ENCODE measurements at regions not wholly inside any gene's neighbourhood (a gene's known extent, or its start where the extent isn't known, plus 50 kb on each side); places are given as distances from the start of the nearest gene placed in this dataset.
"Not testable (repeated sequence)": the region's sequence is repeated elsewhere in the genome, so short reads cannot be mapped to it uniquely, and the experiment has no call there.

- H3K9me3 ChIP-seq (replicated peaks; ENCODE audit: low read length), result no peaks in the 10 kb centered on the region
- no peaks in the 10 kb centered on the region for H3K4me1 ChIP-seq (ENCODE audit: control insufficient read depth, insufficient read depth, low read length)
- H3K4me2 ChIP-seq (ENCODE audit: low read length), result no peak overlapping the region
- H3K27me3 ChIP-seq (ENCODE audit: control insufficient read depth, insufficient read depth, low read length), result no peaks in the 10 kb centered on the region
- H3K36me3 ChIP-seq (ENCODE audit: insufficient read depth, low read length), result no peaks in the 10 kb centered on the region
- H3K4me3 ChIP-seq (ENCODE audit: low read length), result no peak overlapping the region
- no peak overlapping the region for H3K9ac ChIP-seq (ENCODE audit: low read depth, low read length)
Measured at GRCh38 chr5:82628364-82628910, 350.3 kb upstream of the RPS23 start.

DNA sequence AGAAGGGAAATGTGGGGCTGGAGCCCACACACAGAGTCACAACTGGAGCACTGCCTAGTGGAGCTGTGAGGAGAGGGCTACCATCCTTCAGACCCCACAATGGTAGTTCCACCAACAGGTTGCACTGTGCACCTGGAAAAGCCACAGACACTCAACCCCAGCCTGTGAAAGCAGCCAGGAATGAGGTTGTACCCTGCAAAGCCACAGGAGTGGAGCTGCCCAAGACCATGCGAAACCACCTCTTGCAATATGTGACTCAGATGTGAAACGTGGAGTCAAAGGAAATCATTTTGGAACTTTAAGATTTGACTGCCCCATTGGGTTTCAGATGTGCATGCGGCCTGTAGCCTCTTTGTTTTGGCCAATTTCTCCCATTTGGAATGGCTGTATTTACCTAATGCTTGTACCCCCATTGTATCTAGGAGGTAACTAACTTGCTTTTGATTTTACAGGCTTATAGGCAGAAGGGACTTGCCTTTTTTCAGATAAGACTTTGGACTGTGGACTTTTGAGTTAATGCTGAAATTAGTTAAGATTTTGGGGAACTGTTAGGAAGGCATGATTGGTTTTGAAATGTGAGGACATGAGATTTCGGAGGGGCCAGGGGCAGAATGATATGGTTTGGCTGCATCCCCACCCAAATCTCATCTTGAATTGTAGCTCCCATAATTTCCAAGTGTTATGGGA is 348.9 kb upstream of the RPS23 start:
- H3K9ac ChIP-seq (ENCODE audit: low read depth, low read length); H3K27me3 ChIP-seq (ENCODE audit: control insufficient read depth, insufficient read depth, low read length); H3K9me3 ChIP-seq (replicated peaks; ENCODE audit: low read length); H3K4me2 ChIP-seq (ENCODE audit: low read length); H3K36me3 ChIP-seq (ENCODE audit: insufficient read depth, low read length); H3K4me3 ChIP-seq (ENCODE audit: low read length); H3K4me1 ChIP-seq (ENCODE audit: control insufficient read depth, insufficient read depth, low read length): not testable (repeated sequence)

- H3K36me3 ChIP-seq (ENCODE audit: insufficient read depth, low read length), result not testable (repeated sequence)
Measured at GRCh38 chr5:82626012-82626411, 347.9 kb upstream of the RPS23 start.

GRCh38 chr5:82624062-82624461 is 345.9 kb upstream of the RPS23 start:
- Histone ChIP-seq H3K36me3 (ENCODE audit: insufficient read depth, low read length) (no peaks in the 10 kb centered on the region), H3K9ac (ENCODE audit: low read depth, low read length) (no peak overlapping the region), H3K9me3 (replicated peaks; ENCODE audit: low read length) (no peaks in the 10 kb centered on the region), H3K4me3 (ENCODE audit: low read length) (no peak overlapping the region), H3K4me2 (ENCODE audit: low read length) (no peak overlapping the region), H3K27me3 (ENCODE audit: control insufficient read depth, insufficient read depth, low read length) (peaks cover 4% of the 10 kb centered on the region), H3K4me1 (ENCODE audit: control insufficient read depth, insufficient read depth, low read length) (no peaks in the 10 kb centered on the region)

More at GRCh38 chr5:82626012-82626411, 347.9 kb upstream of the RPS23 start:
- not testable (repeated sequence) for H3K4me3 ChIP-seq (ENCODE audit: low read length); H3K4me2 ChIP-seq (ENCODE audit: low read length); H3K27me3 ChIP-seq (ENCODE audit: control insufficient read depth, insufficient read depth, low read length); H3K4me1 ChIP-seq (ENCODE audit: control insufficient read depth, insufficient read depth, low read length); H3K9ac ChIP-seq (ENCODE audit: low read depth, low read length); H3K9me3 ChIP-seq (replicated peaks; ENCODE audit: low read length)

DNA sequence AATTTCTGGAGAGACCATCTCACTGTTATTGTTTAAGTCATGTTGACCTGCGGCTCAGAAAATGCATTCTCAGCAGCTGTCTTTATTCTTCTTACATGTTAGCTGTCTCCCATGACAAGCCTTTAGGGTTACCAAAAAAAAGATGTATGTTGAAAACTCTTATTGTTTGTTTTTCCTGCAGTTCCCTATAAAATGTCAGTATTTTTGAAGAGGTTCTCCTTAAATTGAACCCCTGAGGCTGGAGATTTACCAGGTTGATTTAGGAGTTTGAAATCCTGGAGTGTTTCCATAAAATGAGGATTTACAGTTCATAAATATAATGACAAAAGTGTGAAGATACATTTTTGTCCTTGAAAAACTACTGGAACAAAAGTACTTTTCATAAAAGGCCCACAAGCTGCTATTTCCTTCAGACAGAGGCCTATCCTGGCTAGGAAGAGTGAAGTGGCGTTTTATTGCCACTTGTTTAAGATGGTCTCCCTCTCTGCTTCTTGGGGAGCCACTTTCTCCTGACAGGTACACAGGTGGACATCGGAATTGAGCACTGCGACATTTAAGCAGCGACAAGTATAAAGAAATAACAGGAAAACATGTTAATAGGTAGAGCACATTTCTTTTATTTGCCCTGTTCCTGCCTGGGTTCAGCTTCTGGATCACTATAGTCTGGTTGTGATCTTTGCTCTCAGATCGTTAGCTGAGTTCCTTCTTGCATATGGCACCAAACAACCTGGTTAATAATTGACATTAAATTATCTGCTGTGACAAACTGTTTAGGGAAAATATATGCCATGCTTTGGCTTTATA is 344.8 kb upstream of the RPS23 start:
- Histone ChIP-seq H3K27me3 (ENCODE audit: control insufficient read depth, insufficient read depth, low read length) (peaks cover 4% of the 10 kb centered on the region), H3K9ac (ENCODE audit: low read depth, low read length) (no peak overlapping the region), H3K4me1 (ENCODE audit: control insufficient read depth, insufficient read depth, low read length) (no peaks in the 10 kb centered on the region), H3K9me3 (replicated peaks; ENCODE audit: low read length) (no peaks in the 10 kb centered on the region), H3K36me3 (ENCODE audit: insufficient read depth, low read length) (no peaks in the 10 kb centered on the region), H3K4me2 (ENCODE audit: low read length) (no peak overlapping the region), H3K4me3 (ENCODE audit: low read length) (no peak overlapping the region)

GRCh38 chr5:82622205-82622604 is 344.1 kb upstream of the RPS23 start:
- Histone ChIP-seq H3K36me3 (ENCODE audit: insufficient read depth, low read length) (no peaks in the 10 kb centered on the region), H3K4me3 (ENCODE audit: low read length) (no peak overlapping the region), H3K9ac (ENCODE audit: low read depth, low read length) (no peak overlapping the region), H3K9me3 (replicated peaks; ENCODE audit: low read length) (no peaks in the 10 kb centered on the region), H3K4me1 (ENCODE audit: control insufficient read depth, insufficient read depth, low read length) (no peaks in the 10 kb centered on the region), H3K4me2 (ENCODE audit: low read length) (no peak overlapping the region), H3K27me3 (ENCODE audit: control insufficient read depth, insufficient read depth, low read length) (peaks cover 4% of the 10 kb centered on the region)

GRCh38 chr5:82620957-82621600 is 342.9 kb upstream of the RPS23 start:
- no peaks in the 10 kb centered on the region for H3K4me1 ChIP-seq (ENCODE audit: control insufficient read depth, insufficient read depth, low read length)
- H3K4me2 ChIP-seq (ENCODE audit: low read length), result no peak overlapping the region
- H3K36me3 ChIP-seq (ENCODE audit: insufficient read depth, low read length), result no peaks in the 10 kb centered on the region
- H3K4me3 ChIP-seq (ENCODE audit: low read length), result no peak overlapping the region
- no peaks in the 10 kb centered on the region for H3K9me3 ChIP-seq (replicated peaks; ENCODE audit: low read length)
- H3K9ac ChIP-seq (ENCODE audit: low read depth, low read length), result no peak overlapping the region
- peaks cover 4% of the 10 kb centered on the region for H3K27me3 ChIP-seq (ENCODE audit: control insufficient read depth, insufficient read depth, low read length)

DNA sequence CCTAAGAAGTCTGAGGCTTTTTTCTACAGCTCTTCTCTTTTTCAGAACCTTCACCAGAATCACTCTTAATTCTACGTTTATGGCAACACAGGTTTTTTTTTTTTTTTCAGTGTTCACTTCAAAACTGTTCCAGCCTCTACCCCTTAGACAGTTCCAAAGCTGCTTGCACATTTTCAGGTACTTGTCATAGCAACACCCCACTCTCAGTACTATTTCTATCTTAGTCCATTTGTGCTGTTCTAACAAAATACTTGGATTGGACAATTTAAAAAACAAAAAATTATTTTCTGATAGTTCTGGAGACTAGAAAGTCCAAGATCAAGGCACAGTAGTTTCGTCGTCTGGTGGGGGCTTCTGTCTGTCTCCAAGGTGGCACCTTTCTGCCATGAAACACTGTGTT is 340.9 kb upstream of the RPS23 start:
- Histone ChIP-seq H3K4me1 (ENCODE audit: control insufficient read depth, insufficient read depth, low read length) (no peaks in the 10 kb centered on the region), H3K27me3 (ENCODE audit: control insufficient read depth, insufficient read depth, low read length) (peaks cover 4% of the 10 kb centered on the region), H3K9me3 (replicated peaks; ENCODE audit: low read length) (no peaks in the 10 kb centered on the region), H3K4me2 (ENCODE audit: low read length) (no peak overlapping the region), H3K9ac (ENCODE audit: low read depth, low read length) (no peak overlapping the region), H3K4me3 (ENCODE audit: low read length) (no peak overlapping the region), H3K36me3 (ENCODE audit: insufficient read depth, low read length) (no peaks in the 10 kb centered on the region)

DNA sequence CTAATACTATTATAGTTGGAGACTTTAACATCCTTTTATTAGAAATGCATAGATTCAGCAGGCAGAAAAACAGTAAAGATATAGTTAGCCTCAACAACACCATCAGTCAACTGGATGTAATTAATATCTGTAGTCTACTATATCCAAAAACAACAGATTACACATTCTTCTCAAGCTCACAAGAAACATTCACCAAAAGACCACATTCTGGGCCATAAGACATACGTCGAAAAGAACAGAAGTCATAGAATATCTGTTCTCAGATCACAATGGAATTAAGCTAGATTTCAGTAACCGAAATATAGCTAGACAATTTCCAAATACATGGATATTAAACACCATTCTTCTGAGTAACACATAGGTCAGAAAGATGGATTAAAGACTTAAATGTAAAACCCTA is 336.6 kb upstream of the RPS23 start:
- Histone ChIP-seq H3K9ac (ENCODE audit: low read depth, low read length) (no peak overlapping the region), H3K27me3 (ENCODE audit: control insufficient read depth, insufficient read depth, low read length) (no peaks in the 10 kb centered on the region), H3K36me3 (ENCODE audit: insufficient read depth, low read length) (no peaks in the 10 kb centered on the region), H3K4me1 (ENCODE audit: control insufficient read depth, insufficient read depth, low read length) (no peaks in the 10 kb centered on the region), H3K4me3 (ENCODE audit: low read length) (no peak overlapping the region), H3K4me2 (ENCODE audit: low read length) (no peak overlapping the region), H3K9me3 (replicated peaks; ENCODE audit: low read length) (no peaks in the 10 kb centered on the region)

GRCh38 chr5:82613891-82614290 is 335.7 kb upstream of the RPS23 start:
- H3K36me3 ChIP-seq (ENCODE audit: insufficient read depth, low read length), result no peaks in the 10 kb centered on the region
- no peak overlapping the region for H3K4me2 ChIP-seq (ENCODE audit: low read length)
- H3K4me1 ChIP-seq (ENCODE audit: control insufficient read depth, insufficient read depth, low read length), result no peaks in the 10 kb centered on the region
- H3K4me3 ChIP-seq (ENCODE audit: low read length), result no peak overlapping the region
- H3K27me3 ChIP-seq (ENCODE audit: control insufficient read depth, insufficient read depth, low read length), result no peaks in the 10 kb centered on the region
- H3K9me3 ChIP-seq (replicated peaks; ENCODE audit: low read length), result no peaks in the 10 kb centered on the region
- no peak overlapping the region for H3K9ac ChIP-seq (ENCODE audit: low read depth, low read length)

DNA sequence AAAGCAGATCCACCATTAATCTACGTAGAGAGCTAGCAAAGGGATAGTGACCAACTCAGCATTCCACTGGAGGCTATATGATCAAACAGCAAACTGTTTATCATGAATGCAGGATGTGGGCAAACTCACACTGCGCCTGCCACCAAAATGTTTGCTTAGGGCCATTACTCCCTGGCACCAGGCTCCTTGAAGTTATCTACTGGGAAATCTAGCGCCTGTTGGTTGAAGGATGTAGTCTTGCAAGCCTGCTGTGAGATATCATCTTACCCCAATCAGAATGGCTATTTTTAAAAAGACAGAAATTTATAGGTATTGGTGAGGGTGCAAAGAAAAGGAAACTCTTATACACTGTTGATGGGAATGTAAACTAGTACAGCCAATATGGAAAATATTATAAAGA is 332.5 kb upstream of the RPS23 start:
- no peaks in the 10 kb centered on the region for H3K9me3 ChIP-seq (replicated peaks; ENCODE audit: low read length)
- no peaks in the 10 kb centered on the region for H3K36me3 ChIP-seq (ENCODE audit: insufficient read depth, low read length)
- H3K4me2 ChIP-seq (ENCODE audit: low read length), result no peak overlapping the region
- no peak overlapping the region for H3K4me3 ChIP-seq (ENCODE audit: low read length)
- no peaks in the 10 kb centered on the region for H3K27me3 ChIP-seq (ENCODE audit: control insufficient read depth, insufficient read depth, low read length)
- no peak overlapping the region for H3K9ac ChIP-seq (ENCODE audit: low read depth, low read length)
- H3K4me1 ChIP-seq (ENCODE audit: control insufficient read depth, insufficient read depth, low read length), result no peaks in the 10 kb centered on the region

All from skeletal muscle satellite cell (primary cell).